Chondrocyte (in vitro differentiated cells): ENCODE measurements at regions not wholly inside any gene's neighbourhood (a gene's known extent, or its start where the extent isn't known, plus 50 kb on each side); places are given as distances from the start of the nearest gene placed in this dataset.
"Not testable (repeated sequence)": the region's sequence is repeated elsewhere in the genome, so short reads cannot be mapped to it uniquely, and the experiment has no call there.

Experiments used
- DNase-seq: peaks from one replicate; pipeline ENCODE4 v3.0.0; 2021; ENCODE audit warnings: mixed read lengths, low spot score
- H3K27ac Mint-ChIP-seq: one replicate; pipeline ENCODE4 v1.8.0; 2021; ENCODE audit warnings: mild to moderate bottlenecking, moderate library complexity, mixed read lengths; ENCODE audit not compliant: unreplicated experiment
- H3K27me3 Mint-ChIP-seq: 2 replicates; pipeline ENCODE4 v1.8.0; 2021; ENCODE audit warnings: low read depth, mixed read lengths
- H3K36me3 Mint-ChIP-seq: 2 replicates; pipeline ENCODE4 v1.8.0; 2021; ENCODE audit warnings: low read depth, mixed read lengths
- H3K4me1 Mint-ChIP-seq: 2 replicates; pipeline ENCODE4 v1.8.0; 2021; ENCODE audit warnings: low read depth, mild to moderate bottlenecking, mixed read lengths
- H3K4me3 Mint-ChIP-seq: one replicate; pipeline ENCODE4 v1.8.0; 2021; ENCODE audit warnings: mild to moderate bottlenecking, moderate library complexity, mixed read lengths; ENCODE audit not compliant: unreplicated experiment
- H3K9me3 Mint-ChIP-seq: 2 replicates; pipeline ENCODE4 v1.8.0; 2021; ENCODE audit warnings: low read depth, mixed read lengths
- CTCF ChIP-seq: fragments of 200-600 bp; sonication (generic); IDR thresholded peaks from 2 replicates; pipeline ENCODE4 v1.5.0; 2021; ENCODE audit warnings: antibody characterized with exemption, mild to moderate bottlenecking, moderate library complexity

DNA sequence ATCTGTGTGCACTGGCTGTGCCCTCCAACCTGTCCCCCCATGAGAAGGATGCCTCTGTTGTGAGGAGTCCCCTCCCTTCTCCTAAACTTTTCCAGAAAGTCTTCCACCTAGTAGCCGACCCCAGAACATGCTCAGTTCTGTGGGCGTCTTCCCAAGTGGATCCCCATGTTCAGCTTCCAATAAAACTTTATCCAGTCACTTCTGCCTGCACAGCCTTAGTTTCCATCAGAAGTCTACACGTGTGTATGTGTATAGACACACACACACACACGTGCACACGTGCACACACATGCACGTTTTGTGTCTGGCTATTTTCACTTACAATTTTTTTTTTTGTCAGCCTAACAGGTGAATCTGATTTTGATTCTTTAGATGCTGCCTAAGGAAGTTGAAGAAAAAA lies 115.1 kb downstream of the RTP5 start:
- Mint-ChIP-seq H3K4me1 (no peaks in the 10 kb centered on the region), H3K4me3 (no peak overlapping the region), H3K36me3 (no peaks in the 10 kb centered on the region), H3K27ac (no peak overlapping the region), H3K9me3 (no peaks in the 10 kb centered on the region), H3K27me3 (peaks cover 12% of the 10 kb centered on the region)
- TF ChIP-seq CTCF = no peak
- DNase-seq = no peak

GRCh38 chr2:241985161-241985985 lies 115.8 kb downstream of the RTP5 start:
- H3K27ac Mint-ChIP-seq, H3K4me1 Mint-ChIP-seq, H3K36me3 Mint-ChIP-seq, DNase-seq, H3K9me3 Mint-ChIP-seq, H3K4me3 Mint-ChIP-seq: not testable (repeated sequence)
- H3K27me3 Mint-ChIP-seq = peaks cover 12% of the 10 kb centered on the region

GRCh38 chr2:241985986-241986329 lies 116.4 kb downstream of the RTP5 start:
- no peaks in the 10 kb centered on the region for H3K9me3 Mint-ChIP-seq
- H3K27me3 Mint-ChIP-seq = peaks cover 12% of the 10 kb centered on the region
- no peak for TF ChIP-seq CTCF
- no peak overlapping the region for H3K27ac Mint-ChIP-seq
- no peak for DNase-seq
- no peaks in the 10 kb centered on the region for H3K4me1 Mint-ChIP-seq
- no peaks in the 10 kb centered on the region for H3K36me3 Mint-ChIP-seq
- H3K4me3 Mint-ChIP-seq = no peak overlapping the region

GRCh38 chr2:241986836-241987641 lies 117.5 kb downstream of the RTP5 start:
- Mint-ChIP-seq H3K9me3 (no peaks in the 10 kb centered on the region), H3K4me3 (no peak overlapping the region), H3K36me3 (no peaks in the 10 kb centered on the region), H3K27me3 (peaks cover 12% of the 10 kb centered on the region), H3K27ac (no peak overlapping the region), H3K4me1 (no peaks in the 10 kb centered on the region)
- DNase-seq = no peak
- TF ChIP-seq CTCF = no peak

DNA sequence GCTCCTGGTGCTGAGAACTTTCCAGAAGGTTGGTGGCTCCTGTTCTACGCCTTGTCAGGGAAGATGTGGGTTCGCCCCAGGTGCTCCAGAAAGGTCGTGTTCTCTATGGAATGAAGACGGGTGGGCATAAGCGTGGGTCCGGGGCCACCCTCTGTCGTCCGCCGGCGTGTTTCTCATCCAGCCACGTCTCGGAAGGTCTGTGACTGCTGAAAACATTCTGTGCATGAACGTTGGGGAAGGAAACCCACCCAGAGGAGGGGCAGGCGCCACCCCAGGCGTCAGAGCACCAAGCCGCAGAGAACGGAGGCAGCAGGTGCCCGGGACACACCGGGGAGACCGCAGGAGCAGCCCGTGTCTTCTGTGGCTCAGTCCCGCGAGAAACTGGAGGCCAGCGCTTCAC lies 118.2 kb downstream of the RTP5 start:
- peaks cover 12% of the 10 kb centered on the region for H3K27me3 Mint-ChIP-seq
- no peak for TF ChIP-seq CTCF
- H3K27ac Mint-ChIP-seq = no peak overlapping the region
- DNase-seq = no peak
- no peaks in the 10 kb centered on the region for H3K9me3 Mint-ChIP-seq
- H3K4me3 Mint-ChIP-seq = no peak overlapping the region
- H3K4me1 Mint-ChIP-seq = no peaks in the 10 kb centered on the region
- H3K36me3 Mint-ChIP-seq = no peaks in the 10 kb centered on the region
